Neural cell (in vitro differentiated cells): ENCODE measurements at regions not wholly inside any gene's neighbourhood (a gene's known extent, or its start where the extent isn't known, plus 50 kb on each side); places are given as distances from the start of the nearest gene placed in this dataset.

Source experiments
- H2AFZ ChIP-seq: fragments of 200-600, 300-800 bp; sonication (generic), shearing (Covaris generic); 2 replicates; pipeline ENCODE4 v1.6.0; 2014; ENCODE audit warnings: low read depth, mild to moderate bottlenecking, antibody characterized with exemption, low read length, moderate library complexity
- H3F3A ChIP-seq: fragments of 200-600 bp; shearing (Covaris generic); 2 replicates; pipeline ENCODE4 v1.6.1; 2016; ENCODE audit warnings: mild to moderate bottlenecking, moderate library complexity, mixed read lengths, antibody characterized with exemption, low read length; ENCODE audit not compliant: insufficient read depth, poor library complexity, severe bottlenecking
- H3K27ac ChIP-seq: fragments of 200-600, 300-800 bp; sonication (generic), shearing (Covaris generic); 2 replicates; pipeline ENCODE4 v1.5.1; 2014; ENCODE audit warnings: mild to moderate bottlenecking, low read length, moderate library complexity
- H3K27me3 ChIP-seq: fragments of 300-800, 200-600 bp; sonication (generic), shearing (Covaris generic); 2 replicates; pipeline ENCODE4 v1.6.0; 2014; ENCODE audit warnings: mild to moderate bottlenecking, low read depth, low read length, moderate library complexity; ENCODE audit not compliant: insufficient read depth
- H3K36me3 ChIP-seq: fragments of 300-800, 200-600 bp; sonication (generic), shearing (Covaris generic); 2 replicates; pipeline ENCODE4 v1.5.1; 2014; ENCODE audit warnings: mild to moderate bottlenecking, antibody characterized with exemption, low read length, moderate library complexity; ENCODE audit not compliant: insufficient read depth
- H3K4me2 ChIP-seq: fragments of 300-800, 200-600 bp; sonication (generic), shearing (Covaris generic); 2 replicates; pipeline ENCODE4 v1.6.0; 2014; ENCODE audit warnings: mild to moderate bottlenecking, low read length
- H3K4me3 ChIP-seq: fragments of 300-800, 200-600 bp; sonication (generic), shearing (Covaris generic); 2 replicates; pipeline ENCODE4 v1.5.1; 2014; ENCODE audit warnings: mild to moderate bottlenecking, low read length, moderate library complexity
- H3K79me2 ChIP-seq: fragments of 200-600 bp; shearing (Covaris generic); replicated peaks from 2 replicates; pipeline ENCODE4 v1.6.0; 2014; ENCODE audit warnings: mild to moderate bottlenecking, low read length, moderate library complexity; ENCODE audit not compliant: insufficient read depth
- H3K9ac ChIP-seq: fragments of 300-800, 200-600 bp; sonication (generic), shearing (Covaris generic); 2 replicates; pipeline ENCODE4 v1.6.1; 2016; ENCODE audit warnings: mild to moderate bottlenecking, low read length, mixed read lengths
- H3K9me2 ChIP-seq: fragments of 200-600 bp; shearing (Covaris generic); 2 replicates; pipeline ENCODE4 v1.6.1; 2016; ENCODE audit warnings: mild to moderate bottlenecking, low read length, mixed read lengths; ENCODE audit not compliant: insufficient read depth
- H3K9me3 ChIP-seq: fragments of 200-600, 300-800 bp; sonication (generic), shearing (Covaris generic); 2 replicates; pipeline ENCODE4 v1.6.1; 2016; ENCODE audit warnings: mild to moderate bottlenecking, mixed run types, low read length, moderate library complexity, mixed read lengths
- H4K20me1 ChIP-seq: fragments of 200-600 bp; shearing (Covaris generic); 2 replicates; pipeline ENCODE4 v1.6.1; 2016; ENCODE audit warnings: mild to moderate bottlenecking, mixed run types; ENCODE audit not compliant: insufficient read depth
- EP300 ChIP-seq: fragments of 450-650 bp; conservative IDR thresholded peaks from 2 replicates; pipeline ENCODE4 v1.6.1; 2014; ENCODE audit warnings: antibody characterized with exemption, mild to moderate bottlenecking, moderate library complexity; ENCODE audit not compliant: poor library complexity, severe bottlenecking
- EZH2 ChIP-seq: fragments of 200-600, 300-800 bp; shearing (Covaris generic), sonication (generic); IDR thresholded peaks from 2 replicates; pipeline ENCODE4 v1.6.1; 2014; ENCODE audit warnings: antibody characterized with exemption, low read length, borderline replicate concordance, mild to moderate bottlenecking; ENCODE audit not compliant: insufficient read depth, poor library complexity, severe bottlenecking
- MXI1 ChIP-seq: fragments of 450-650 bp; conservative IDR thresholded peaks from 2 replicates; pipeline ENCODE4 v1.6.1; 2014; ENCODE audit warnings: antibody characterized with exemption, mild to moderate bottlenecking; ENCODE audit not compliant: poor library complexity, severe bottlenecking
- POLR2AphosphoS5 ChIP-seq: IDR thresholded peaks from 2 replicates; pipeline ENCODE4 v1.6.1; 2012
- RAD21 ChIP-seq: fragments of 450-650 bp; conservative IDR thresholded peaks from 2 replicates; pipeline ENCODE4 v1.6.1; 2014; ENCODE audit warnings: antibody characterized with exemption, mild to moderate bottlenecking, moderate library complexity
- SMC3 ChIP-seq: fragments of 450-650 bp; conservative IDR thresholded peaks from 2 replicates; pipeline ENCODE4 v1.6.1; 2014; ENCODE audit warnings: antibody characterized with exemption, mild to moderate bottlenecking, moderate library complexity; ENCODE audit not compliant: poor library complexity
- TAF1 ChIP-seq: IDR thresholded peaks from 2 replicates; pipeline ENCODE4 v1.6.1; 2012; ENCODE audit warnings: low read depth
- TF ChIP-seq, protein P1 (sequence below): fragments of 450-650 bp; IDR thresholded peaks from 2 replicates; pipeline ENCODE4 v1.5.1; 2014; ENCODE audit warnings: antibody characterized with exemption, mild to moderate bottlenecking, moderate library complexity; ENCODE audit not compliant: poor library complexity, severe bottlenecking
- TF ChIP-seq, protein P2 (sequence below): IDR thresholded peaks from 2 replicates; pipeline ENCODE4 v1.6.1; 2012; ENCODE audit warnings: borderline replicate concordance

- Histone ChIP-seq H4K20me1 (no peaks in the 10 kb centered on the region), H3K27ac (no peak overlapping the region), H3F3A (no peaks in the 10 kb centered on the region), H3K27me3 (no peaks in the 10 kb centered on the region), H3K9me3 (no peaks in the 10 kb centered on the region), H3K4me3 (no peak overlapping the region), H2AFZ (no peak overlapping the region), H3K9me2 (no peaks in the 10 kb centered on the region), H3K79me2 (no peaks in the 10 kb centered on the region), H3K9ac (no peak overlapping the region), H3K36me3 (no peaks in the 10 kb centered on the region), H3K4me2 (no peak overlapping the region)
- TF ChIP-seq POLR2AphosphoS5 (no peak), EZH2 (no peak), SMC3 (no peak), MXI1 (no peak), EP300 (no peak), RAD21 (no peak), TAF1 (no peak)
- TF ChIP-seq, protein P1, sequence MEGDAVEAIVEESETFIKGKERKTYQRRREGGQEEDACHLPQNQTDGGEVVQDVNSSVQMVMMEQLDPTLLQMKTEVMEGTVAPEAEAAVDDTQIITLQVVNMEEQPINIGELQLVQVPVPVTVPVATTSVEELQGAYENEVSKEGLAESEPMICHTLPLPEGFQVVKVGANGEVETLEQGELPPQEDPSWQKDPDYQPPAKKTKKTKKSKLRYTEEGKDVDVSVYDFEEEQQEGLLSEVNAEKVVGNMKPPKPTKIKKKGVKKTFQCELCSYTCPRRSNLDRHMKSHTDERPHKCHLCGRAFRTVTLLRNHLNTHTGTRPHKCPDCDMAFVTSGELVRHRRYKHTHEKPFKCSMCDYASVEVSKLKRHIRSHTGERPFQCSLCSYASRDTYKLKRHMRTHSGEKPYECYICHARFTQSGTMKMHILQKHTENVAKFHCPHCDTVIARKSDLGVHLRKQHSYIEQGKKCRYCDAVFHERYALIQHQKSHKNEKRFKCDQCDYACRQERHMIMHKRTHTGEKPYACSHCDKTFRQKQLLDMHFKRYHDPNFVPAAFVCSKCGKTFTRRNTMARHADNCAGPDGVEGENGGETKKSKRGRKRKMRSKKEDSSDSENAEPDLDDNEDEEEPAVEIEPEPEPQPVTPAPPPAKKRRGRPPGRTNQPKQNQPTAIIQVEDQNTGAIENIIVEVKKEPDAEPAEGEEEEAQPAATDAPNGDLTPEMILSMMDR = no peak
- TF ChIP-seq, protein P2, sequence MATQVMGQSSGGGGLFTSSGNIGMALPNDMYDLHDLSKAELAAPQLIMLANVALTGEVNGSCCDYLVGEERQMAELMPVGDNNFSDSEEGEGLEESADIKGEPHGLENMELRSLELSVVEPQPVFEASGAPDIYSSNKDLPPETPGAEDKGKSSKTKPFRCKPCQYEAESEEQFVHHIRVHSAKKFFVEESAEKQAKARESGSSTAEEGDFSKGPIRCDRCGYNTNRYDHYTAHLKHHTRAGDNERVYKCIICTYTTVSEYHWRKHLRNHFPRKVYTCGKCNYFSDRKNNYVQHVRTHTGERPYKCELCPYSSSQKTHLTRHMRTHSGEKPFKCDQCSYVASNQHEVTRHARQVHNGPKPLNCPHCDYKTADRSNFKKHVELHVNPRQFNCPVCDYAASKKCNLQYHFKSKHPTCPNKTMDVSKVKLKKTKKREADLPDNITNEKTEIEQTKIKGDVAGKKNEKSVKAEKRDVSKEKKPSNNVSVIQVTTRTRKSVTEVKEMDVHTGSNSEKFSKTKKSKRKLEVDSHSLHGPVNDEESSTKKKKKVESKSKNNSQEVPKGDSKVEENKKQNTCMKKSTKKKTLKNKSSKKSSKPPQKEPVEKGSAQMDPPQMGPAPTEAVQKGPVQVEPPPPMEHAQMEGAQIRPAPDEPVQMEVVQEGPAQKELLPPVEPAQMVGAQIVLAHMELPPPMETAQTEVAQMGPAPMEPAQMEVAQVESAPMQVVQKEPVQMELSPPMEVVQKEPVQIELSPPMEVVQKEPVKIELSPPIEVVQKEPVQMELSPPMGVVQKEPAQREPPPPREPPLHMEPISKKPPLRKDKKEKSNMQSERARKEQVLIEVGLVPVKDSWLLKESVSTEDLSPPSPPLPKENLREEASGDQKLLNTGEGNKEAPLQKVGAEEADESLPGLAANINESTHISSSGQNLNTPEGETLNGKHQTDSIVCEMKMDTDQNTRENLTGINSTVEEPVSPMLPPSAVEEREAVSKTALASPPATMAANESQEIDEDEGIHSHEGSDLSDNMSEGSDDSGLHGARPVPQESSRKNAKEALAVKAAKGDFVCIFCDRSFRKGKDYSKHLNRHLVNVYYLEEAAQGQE = no peak
Measured at GRCh38 chr5:125263356-125263755, 516.9 kb upstream of the ZNF608 start.

DNA sequence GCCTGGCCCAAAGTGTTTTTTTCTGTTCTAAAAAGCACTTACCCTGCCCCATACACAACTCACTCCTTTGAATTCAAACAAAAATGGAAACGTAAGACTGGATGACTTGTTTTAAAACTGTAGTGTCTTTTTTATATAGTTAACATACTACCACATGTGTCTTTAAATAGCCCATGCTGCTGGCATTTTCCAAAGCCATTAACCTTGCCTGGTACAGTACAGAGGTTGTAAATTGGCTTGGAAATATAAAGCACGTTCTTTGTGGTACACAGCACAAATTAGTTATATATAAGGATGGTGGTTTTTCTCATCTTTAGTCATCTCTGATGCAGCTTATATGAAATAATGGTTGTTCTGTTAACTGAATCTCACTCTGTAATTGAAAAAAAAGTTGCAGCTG, 519.7 kb upstream of the ZNF608 start:
- Histone ChIP-seq H3K27ac (no peak overlapping the region), H3K9ac (no peak overlapping the region), H2AFZ (no peak overlapping the region), H3K36me3 (no peaks in the 10 kb centered on the region), H3K4me3 (no peak overlapping the region), H3K79me2 (no peaks in the 10 kb centered on the region), H3K4me2 (no peak overlapping the region), H3K9me2 (no peaks in the 10 kb centered on the region), H3K27me3 (no peaks in the 10 kb centered on the region), H3F3A (no peaks in the 10 kb centered on the region), H3K9me3 (no peaks in the 10 kb centered on the region), H4K20me1 (no peaks in the 10 kb centered on the region)
- TF ChIP-seq POLR2AphosphoS5 (no peak), TAF1 (no peak), EP300 (no peak), RAD21 (no peak), MXI1 (no peak), SMC3 (no peak), EZH2 (no peak)
- TF ChIP-seq, protein P1 = no peak
- TF ChIP-seq, protein P2 = no peak
